Neural crest cell (in vitro differentiated cells): ENCODE measurements at regions not wholly inside any gene's neighbourhood (a gene's known extent, or its start where the extent isn't known, plus 50 kb on each side); places are given as distances from the start of the nearest gene placed in this dataset.
"Not testable (repeated sequence)": the region's sequence is repeated elsewhere in the genome, so short reads cannot be mapped to it uniquely, and the experiment has no call there.

Experiments used
- DNase-seq: peaks from one replicate; pipeline ENCODE4 v3.0.0; 2021; ENCODE audit warnings: low read depth, mixed read lengths, low spot score
- H3K27ac Mint-ChIP-seq: one replicate; pipeline ENCODE4 v1.8.0; 2021; ENCODE audit warnings: mild to moderate bottlenecking, mixed read lengths; ENCODE audit not compliant: unreplicated experiment
- H3K27me3 Mint-ChIP-seq: 2 replicates; pipeline ENCODE4 v1.8.0; 2021; ENCODE audit warnings: low read depth, mild to moderate bottlenecking, mixed read lengths
- H3K36me3 Mint-ChIP-seq: 2 replicates; pipeline ENCODE4 v1.8.0; 2021; ENCODE audit warnings: low read depth, mild to moderate bottlenecking, mixed read lengths
- H3K4me1 Mint-ChIP-seq: 2 replicates; pipeline ENCODE4 v1.8.0; 2021; ENCODE audit warnings: mixed read lengths
- H3K4me3 Mint-ChIP-seq: one replicate; pipeline ENCODE4 v1.8.0; 2021; ENCODE audit warnings: mild to moderate bottlenecking, mixed read lengths
- H3K9me3 Mint-ChIP-seq: 2 replicates; pipeline ENCODE4 v1.8.0; 2021; ENCODE audit warnings: mixed read lengths
- TF ChIP-seq, protein P1 (sequence below): fragments of 200-600 bp; sonication (generic); conservative IDR thresholded peaks from 2 replicates; pipeline ENCODE4 v1.5.0; 2021; ENCODE audit warnings: antibody characterized with exemption, mild to moderate bottlenecking

DNA sequence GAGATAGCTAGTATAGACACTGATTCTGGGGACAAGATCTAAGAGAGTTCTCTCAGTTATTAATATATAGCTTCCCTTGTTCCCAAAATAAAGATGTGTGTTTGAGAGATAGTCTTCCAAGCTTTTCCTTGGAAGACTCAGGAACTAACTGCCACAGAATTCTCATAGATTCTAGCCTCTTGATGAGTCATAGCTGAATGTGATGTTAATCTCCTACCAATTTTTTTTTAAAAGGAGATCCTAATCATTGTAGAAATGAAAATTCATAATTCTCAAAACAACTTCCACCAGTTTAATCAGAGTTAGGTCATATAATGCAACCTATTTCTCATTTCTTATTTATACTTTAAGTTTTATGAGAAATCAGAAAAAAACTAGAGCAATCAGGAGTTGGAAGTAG, 148.8 kb downstream of the JRKL start:
- Mint-ChIP-seq H3K4me3 (no peak overlapping the region), H3K36me3 (no peaks in the 10 kb centered on the region)

DNA sequence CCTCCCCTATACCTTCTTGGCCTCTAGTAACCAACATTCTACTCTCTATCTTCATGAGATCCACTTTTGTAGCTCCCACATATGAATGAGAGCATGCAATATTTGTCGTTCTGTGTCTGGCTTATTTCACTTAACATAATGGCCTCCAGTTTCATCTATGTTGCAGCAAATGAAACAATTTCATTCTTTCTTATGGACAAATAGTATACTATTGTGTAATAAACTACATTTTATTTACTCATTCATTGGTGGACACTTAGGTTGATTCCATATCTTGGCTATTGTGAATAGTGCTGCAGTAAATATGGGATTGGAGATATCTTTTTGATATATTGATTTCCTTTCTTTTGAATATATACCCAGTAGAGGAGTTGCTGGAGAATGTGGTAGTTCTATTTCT, 151.1 kb downstream of the JRKL start:
- TF ChIP-seq, protein P1, sequence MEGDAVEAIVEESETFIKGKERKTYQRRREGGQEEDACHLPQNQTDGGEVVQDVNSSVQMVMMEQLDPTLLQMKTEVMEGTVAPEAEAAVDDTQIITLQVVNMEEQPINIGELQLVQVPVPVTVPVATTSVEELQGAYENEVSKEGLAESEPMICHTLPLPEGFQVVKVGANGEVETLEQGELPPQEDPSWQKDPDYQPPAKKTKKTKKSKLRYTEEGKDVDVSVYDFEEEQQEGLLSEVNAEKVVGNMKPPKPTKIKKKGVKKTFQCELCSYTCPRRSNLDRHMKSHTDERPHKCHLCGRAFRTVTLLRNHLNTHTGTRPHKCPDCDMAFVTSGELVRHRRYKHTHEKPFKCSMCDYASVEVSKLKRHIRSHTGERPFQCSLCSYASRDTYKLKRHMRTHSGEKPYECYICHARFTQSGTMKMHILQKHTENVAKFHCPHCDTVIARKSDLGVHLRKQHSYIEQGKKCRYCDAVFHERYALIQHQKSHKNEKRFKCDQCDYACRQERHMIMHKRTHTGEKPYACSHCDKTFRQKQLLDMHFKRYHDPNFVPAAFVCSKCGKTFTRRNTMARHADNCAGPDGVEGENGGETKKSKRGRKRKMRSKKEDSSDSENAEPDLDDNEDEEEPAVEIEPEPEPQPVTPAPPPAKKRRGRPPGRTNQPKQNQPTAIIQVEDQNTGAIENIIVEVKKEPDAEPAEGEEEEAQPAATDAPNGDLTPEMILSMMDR = no peak
- no peaks in the 10 kb centered on the region for H3K36me3 Mint-ChIP-seq
- H3K9me3 Mint-ChIP-seq = peaks cover 4% of the 10 kb centered on the region
- no peaks in the 10 kb centered on the region for H3K27me3 Mint-ChIP-seq
- H3K4me1 Mint-ChIP-seq = no peaks in the 10 kb centered on the region
- no peak for DNase-seq
- no peak overlapping the region for H3K27ac Mint-ChIP-seq
- H3K4me3 Mint-ChIP-seq = no peak overlapping the region

More for the DNA sequence above, 148.8 kb downstream of the JRKL start:
- TF ChIP-seq, protein P1 = no peak
- no peak for DNase-seq
- Mint-ChIP-seq H3K9me3 (peaks cover 4% of the 10 kb centered on the region), H3K27ac (no peak overlapping the region), H3K4me1 (no peaks in the 10 kb centered on the region), H3K27me3 (no peaks in the 10 kb centered on the region)

DNA sequence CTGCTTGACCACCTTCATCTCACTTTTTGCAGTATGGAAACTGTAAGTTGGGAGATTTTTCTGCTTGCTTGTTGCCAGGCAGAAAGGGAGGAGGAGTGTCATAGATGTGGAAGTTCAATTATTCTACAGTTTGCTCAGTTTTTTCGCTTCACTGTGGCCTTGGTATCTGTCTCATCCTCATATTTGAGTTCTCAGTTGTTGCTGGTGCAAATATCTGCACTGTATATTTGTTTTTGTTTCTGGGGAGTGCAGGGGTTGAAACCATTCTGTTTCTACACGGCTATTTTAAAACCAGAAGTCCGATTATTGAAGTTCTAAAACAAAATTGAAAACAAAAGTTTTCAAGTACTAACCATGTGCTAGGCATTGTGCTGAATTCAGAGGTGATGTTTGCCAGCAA, 153.4 kb downstream of the JRKL start:
- Mint-ChIP-seq H3K27ac (no peak overlapping the region), H3K4me1 (no peaks in the 10 kb centered on the region), H3K4me3 (no peak overlapping the region), H3K27me3 (no peaks in the 10 kb centered on the region), H3K36me3 (no peaks in the 10 kb centered on the region), H3K9me3 (peaks cover 4% of the 10 kb centered on the region)
- no peak for DNase-seq
- TF ChIP-seq, protein P1 = no peak

- not testable (repeated sequence) for H3K9me3 Mint-ChIP-seq, H3K36me3 Mint-ChIP-seq, H3K27ac Mint-ChIP-seq, H3K4me3 Mint-ChIP-seq, DNase-seq, H3K4me1 Mint-ChIP-seq, H3K27me3 Mint-ChIP-seq
Observed at GRCh38 chr11:96545192-96545591, 155.4 kb downstream of the JRKL start.

GRCh38 chr11:96551136-96551535, 161.3 kb downstream of the JRKL start:
- DNase-seq = no peak
- no peaks in the 10 kb centered on the region for H3K27me3 Mint-ChIP-seq
- no peak overlapping the region for H3K27ac Mint-ChIP-seq
- H3K9me3 Mint-ChIP-seq = no peaks in the 10 kb centered on the region
- no peak overlapping the region for H3K4me3 Mint-ChIP-seq
- H3K4me1 Mint-ChIP-seq = no peaks in the 10 kb centered on the region
- no peaks in the 10 kb centered on the region for H3K36me3 Mint-ChIP-seq
- TF ChIP-seq, protein P1 = no peak

DNA sequence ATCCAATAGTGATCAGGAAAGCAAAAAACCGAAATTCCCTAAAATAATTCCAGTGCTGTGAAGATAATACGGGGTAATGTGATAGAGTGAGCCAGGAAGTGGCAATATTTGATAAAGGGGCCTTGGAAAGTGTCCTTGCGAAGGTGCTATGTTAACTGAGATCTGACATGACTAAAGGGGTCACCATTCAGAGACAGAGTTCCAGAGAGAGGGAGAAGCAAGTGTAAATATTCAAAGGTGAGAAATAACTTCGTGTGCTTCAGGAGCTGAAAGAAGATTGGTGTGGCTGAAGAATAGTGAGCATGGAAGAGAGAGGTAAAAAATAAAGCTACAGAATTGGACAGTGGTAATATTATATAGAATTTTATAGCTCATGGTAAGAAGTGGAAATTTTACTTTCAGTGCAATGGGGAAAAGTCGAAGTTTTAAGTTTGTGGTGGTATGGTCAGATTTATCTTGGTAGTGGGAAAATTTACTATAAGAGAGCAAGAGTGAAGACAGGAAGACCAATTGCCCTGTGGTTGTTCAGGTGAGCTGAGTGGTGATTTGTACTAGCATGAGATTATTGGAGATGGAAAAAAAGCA, 164.5 kb downstream of the JRKL start:
- H3K36me3 Mint-ChIP-seq = no peaks in the 10 kb centered on the region
- no peak overlapping the region for H3K27ac Mint-ChIP-seq
- H3K4me3 Mint-ChIP-seq = no peak overlapping the region

DNA sequence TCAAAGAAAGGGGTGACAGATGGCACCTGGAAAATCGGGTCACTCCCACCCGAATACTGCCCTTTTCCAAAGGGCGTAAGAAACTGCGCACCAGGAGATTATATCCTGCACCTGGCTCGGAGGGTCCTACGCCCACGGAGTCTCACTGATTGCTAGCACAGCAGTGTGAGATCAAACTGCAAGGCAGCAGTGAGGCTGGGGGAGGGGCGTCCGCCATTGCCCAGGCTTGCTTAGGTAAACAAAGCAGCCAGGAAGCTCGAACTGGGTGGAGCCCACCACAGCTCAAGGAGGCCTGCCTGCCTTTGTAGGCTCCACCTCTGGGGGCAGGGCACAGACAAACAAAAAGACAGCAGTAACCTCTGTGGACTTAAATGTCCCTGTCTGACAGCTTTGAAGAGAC, 166.0 kb downstream of the JRKL start:
- H3K4me3 Mint-ChIP-seq, H3K27me3 Mint-ChIP-seq, H3K4me1 Mint-ChIP-seq, H3K27ac Mint-ChIP-seq, H3K36me3 Mint-ChIP-seq, H3K9me3 Mint-ChIP-seq, DNase-seq: not testable (repeated sequence)

More for the DNA sequence above, 164.5 kb downstream of the JRKL start:
- no peak for DNase-seq
- Mint-ChIP-seq H3K4me1 (no peaks in the 10 kb centered on the region), H3K27me3 (no peaks in the 10 kb centered on the region), H3K9me3 (no peaks in the 10 kb centered on the region)
- TF ChIP-seq, protein P1 = no peak

GRCh38 chr11:96560727-96561126, 170.9 kb downstream of the JRKL start:
- H3K27ac Mint-ChIP-seq, H3K9me3 Mint-ChIP-seq, H3K4me3 Mint-ChIP-seq, H3K36me3 Mint-ChIP-seq, DNase-seq, H3K27me3 Mint-ChIP-seq, H3K4me1 Mint-ChIP-seq: not testable (repeated sequence)
